GM23248 (cell line): ENCODE measurements at regions not wholly inside any gene's neighbourhood (a gene's known extent, or its start where the extent isn't known, plus 50 kb on each side); places are given as distances from the start of the nearest gene placed in this dataset.

Experiments
- EZH2 ChIP-seq: fragments of 200-600 bp; sonication (generic); IDR thresholded peaks from 2 replicates; pipeline ENCODE4 v1.6.1; 2018; ENCODE audit warnings: antibody characterized with exemption, mild to moderate bottlenecking; ENCODE audit not compliant: insufficient read depth, poor library complexity, severe bottlenecking
- EZH2phosphoT487 ChIP-seq: fragments of 200-600 bp; sonication (generic); IDR thresholded peaks from 2 replicates; pipeline ENCODE4 v1.6.1; 2018; ENCODE audit warnings: antibody characterized with exemption, moderate library complexity, mild to moderate bottlenecking, low read depth; ENCODE audit not compliant: insufficient read depth

DNA sequence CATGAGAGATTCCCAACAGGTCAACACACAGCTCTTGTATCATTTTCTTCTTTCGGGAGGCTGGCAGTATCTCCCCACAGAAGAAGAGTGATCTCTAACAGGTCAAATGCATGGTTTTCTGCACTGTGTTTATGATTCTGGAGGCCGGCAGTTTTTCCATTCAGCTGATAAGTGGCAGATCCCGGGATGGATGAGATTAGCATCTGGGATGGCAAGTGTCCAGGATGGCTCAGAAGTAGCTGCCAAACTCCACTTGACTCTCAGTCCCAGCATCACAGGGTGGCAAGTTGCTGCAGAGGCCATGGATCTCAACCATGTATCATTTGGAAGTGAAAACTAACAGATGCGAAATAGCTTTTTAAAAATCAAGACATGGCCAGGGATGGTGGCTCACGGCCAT is 97.8 kb upstream of the SLC44A1 start:
- TF ChIP-seq EZH2phosphoT487 (no peak), EZH2 (no peak)
